ENCODE measurements at regions not wholly inside any gene's neighbourhood (a gene's known extent, or its start where the extent isn't known, plus 50 kb on each side); places are given as distances from the start of the nearest gene placed in this dataset.
"Not testable (repeated sequence)": the region's sequence is repeated elsewhere in the genome, so short reads cannot be mapped to it uniquely, and the experiment has no call there.

DNA sequence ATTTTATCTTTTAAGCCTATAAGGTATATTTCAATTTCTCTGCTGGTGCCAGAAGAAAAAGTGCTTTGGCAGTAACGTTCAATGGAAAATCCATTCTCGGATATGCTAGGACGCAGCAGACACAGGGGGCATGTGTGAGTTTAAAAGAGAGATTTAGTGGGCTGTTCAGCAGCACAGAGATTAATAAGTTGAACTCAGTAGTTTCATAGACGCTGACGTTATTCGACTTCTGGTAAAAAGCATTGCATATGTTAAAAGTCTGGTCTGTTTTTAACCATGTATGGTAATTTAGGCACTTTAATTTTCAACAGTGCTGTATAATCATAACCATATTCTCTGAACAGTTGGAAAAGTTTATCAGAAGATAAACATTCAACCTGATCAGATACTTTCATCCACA lies 99.6 kb downstream of the ATP6V1G3 start:
- DNase-seq (ENCODE audit: low spot score in 2 of 2) (no peak), ATAC-seq (no peak)
- H3K27ac Mint-ChIP-seq = no peak overlapping the region
- no peaks in the 10 kb centered on the region for H3K9me3 Mint-ChIP-seq
- no peaks in the 10 kb centered on the region for H3K36me3 Mint-ChIP-seq
- H3K4me3 Mint-ChIP-seq = no peak overlapping the region
- H3K4me1 Mint-ChIP-seq = no peaks in the 10 kb centered on the region

DNA sequence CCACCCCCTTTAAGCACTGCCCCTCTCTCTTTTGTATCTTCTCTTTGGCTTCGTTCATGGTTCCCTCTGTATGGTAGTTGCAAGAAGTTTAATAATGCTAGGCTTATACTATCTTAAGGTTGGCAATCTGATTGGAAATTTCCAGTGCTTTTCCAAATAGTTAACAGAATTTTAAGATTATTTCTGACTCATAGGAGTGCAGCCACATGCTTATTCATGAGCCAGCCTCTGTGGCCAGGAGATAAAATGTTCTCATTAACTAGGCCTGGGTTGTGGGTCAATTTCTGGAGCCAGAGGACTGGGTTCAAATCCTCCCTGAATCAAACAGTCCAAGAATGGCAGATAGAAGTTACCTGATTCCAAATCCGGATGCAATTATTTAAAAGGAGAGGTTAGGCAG lies 103.1 kb downstream of the ATP6V1G3 start:
- ATAC-seq = no peak
- no peak overlapping the region for H3K27ac Mint-ChIP-seq
- no peaks in the 10 kb centered on the region for H3K4me1 Mint-ChIP-seq
- peaks cover 5% of the 10 kb centered on the region for H3K9me3 Mint-ChIP-seq
- H3K36me3 Mint-ChIP-seq = no peaks in the 10 kb centered on the region
- no peak overlapping the region for H3K4me3 Mint-ChIP-seq
- no peak for DNase-seq (ENCODE audit: low spot score in 2 of 2)

GRCh38 chr1:198436276-198436675 lies 104.2 kb downstream of the ATP6V1G3 start:
- DNase-seq (ENCODE audit: low spot score in 2 of 2) (no peak), ATAC-seq (no peak)
- Mint-ChIP-seq H3K36me3 (no peaks in the 10 kb centered on the region), H3K4me1 (no peaks in the 10 kb centered on the region), H3K9me3 (peaks cover 9% of the 10 kb centered on the region), H3K27ac (no peak overlapping the region), H3K4me3 (no peak overlapping the region)

DNA sequence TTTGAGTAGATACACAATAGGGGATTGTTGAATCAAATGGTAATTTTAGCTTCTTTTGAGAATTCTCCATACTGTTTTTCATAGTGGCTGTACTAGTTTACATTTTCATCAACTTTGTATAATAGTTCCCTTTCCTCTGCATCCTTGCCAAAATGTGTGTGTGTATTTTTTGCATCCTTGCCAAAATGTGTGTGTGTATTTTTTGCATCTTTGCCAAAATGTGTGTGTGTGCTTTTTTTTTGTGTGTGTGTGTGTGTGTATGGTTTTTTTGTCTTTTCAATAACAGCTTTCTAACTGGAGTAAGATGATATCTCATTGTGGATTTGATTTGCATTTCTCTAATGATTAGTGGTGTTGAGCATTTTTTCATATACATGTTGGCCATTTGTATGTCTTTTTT lies 105.4 kb downstream of the ATP6V1G3 start:
- no peaks in the 10 kb centered on the region for H3K36me3 Mint-ChIP-seq
- H3K9me3 Mint-ChIP-seq = peaks cover 13% of the 10 kb centered on the region
- H3K4me1 Mint-ChIP-seq = no peaks in the 10 kb centered on the region
- no peak overlapping the region for H3K4me3 Mint-ChIP-seq
- DNase-seq (ENCODE audit: low spot score in 2 of 2) = no peak
- ATAC-seq = no peak
- H3K27ac Mint-ChIP-seq = no peak overlapping the region

GRCh38 chr1:198424441-198424840 lies 116.0 kb downstream of the ATP6V1G3 start:
- no peaks in the 10 kb centered on the region for H3K9me3 Mint-ChIP-seq
- DNase-seq (ENCODE audit: low spot score in 2 of 2) = no peak

DNA sequence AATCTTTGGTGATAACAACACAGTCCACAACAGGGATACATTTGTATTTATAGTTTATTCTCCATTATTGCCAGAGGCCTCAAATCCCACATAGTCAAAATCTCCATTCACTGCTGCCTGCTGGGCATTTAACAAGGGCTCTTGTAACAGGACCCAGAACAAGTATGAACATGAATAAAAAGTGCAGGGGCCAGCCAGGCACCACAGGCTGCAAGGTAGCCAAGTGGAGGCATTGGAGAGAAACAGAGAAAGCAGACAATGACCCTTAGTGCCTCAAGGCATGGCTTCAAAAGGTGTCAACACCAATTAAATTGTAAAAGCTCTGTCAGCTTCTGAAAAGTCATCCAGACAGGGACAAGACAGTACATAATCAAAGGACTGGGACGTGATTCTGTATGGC lies 116.8 kb downstream of the ATP6V1G3 start:
- H3K4me1 Mint-ChIP-seq = no peaks in the 10 kb centered on the region
- H3K9me3 Mint-ChIP-seq = no peaks in the 10 kb centered on the region
- no peak overlapping the region for H3K4me3 Mint-ChIP-seq
- no peak for DNase-seq (ENCODE audit: low spot score in 2 of 2)
- no peaks in the 10 kb centered on the region for H3K36me3 Mint-ChIP-seq
- no peak for ATAC-seq
- no peak overlapping the region for H3K27ac Mint-ChIP-seq

More at GRCh38 chr1:198424441-198424840, 116.0 kb downstream of the ATP6V1G3 start:
- Mint-ChIP-seq H3K4me3 (no peak overlapping the region), H3K4me1 (no peaks in the 10 kb centered on the region), H3K36me3 (no peaks in the 10 kb centered on the region), H3K27ac (no peak overlapping the region)
- ATAC-seq = no peak

DNA sequence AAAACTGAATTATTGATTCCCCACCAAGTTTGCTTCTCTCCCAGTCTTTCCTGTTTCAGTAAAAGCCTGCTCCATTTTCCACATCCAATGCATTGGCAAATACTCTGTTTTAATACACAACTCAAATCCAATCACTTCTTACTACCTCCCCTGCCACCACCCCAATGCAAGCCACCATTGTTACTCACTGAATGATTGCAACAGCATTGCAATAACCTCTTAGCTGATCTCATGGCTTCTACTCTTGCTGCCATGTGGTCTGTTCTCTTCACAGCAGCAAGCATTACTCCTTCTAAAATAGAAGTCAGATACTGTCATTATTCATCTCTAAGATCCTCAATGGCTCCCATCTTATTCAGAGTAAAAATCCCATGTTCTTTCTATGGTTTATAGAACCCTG lies 123.4 kb downstream of the ATP6V1G3 start:
- Mint-ChIP-seq H3K36me3 (no peaks in the 10 kb centered on the region), H3K27ac (no peak overlapping the region), H3K4me3 (no peak overlapping the region), H3K9me3 (peaks cover 3% of the 10 kb centered on the region), H3K4me1 (no peaks in the 10 kb centered on the region)
- ATAC-seq (no peak), DNase-seq (ENCODE audit: low spot score in 2 of 2) (no peak)

DNA sequence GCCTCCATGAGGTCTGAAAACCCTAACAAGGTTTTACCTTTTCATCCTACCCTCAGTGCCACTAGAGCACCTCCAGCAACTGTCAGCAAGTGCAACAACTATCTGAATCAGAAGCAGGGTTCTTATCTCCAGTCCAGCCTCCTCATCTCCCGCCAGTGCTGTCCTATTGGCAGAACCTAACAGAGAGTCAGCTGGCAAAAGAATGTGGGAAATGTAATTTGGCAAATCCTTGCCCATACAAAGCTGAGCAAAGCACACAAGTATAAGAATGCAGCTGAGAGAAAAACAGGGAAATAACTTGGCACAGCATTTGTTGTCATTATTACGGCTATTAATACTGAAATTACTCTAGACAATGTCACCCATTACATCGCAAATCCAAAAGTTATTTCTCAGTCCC lies 124.2 kb downstream of the ATP6V1G3 start:
- H3K36me3 Mint-ChIP-seq = no peaks in the 10 kb centered on the region
- peaks cover 3% of the 10 kb centered on the region for H3K9me3 Mint-ChIP-seq
- H3K4me1 Mint-ChIP-seq = no peaks in the 10 kb centered on the region
- H3K27ac Mint-ChIP-seq = no peak overlapping the region
- DNase-seq (ENCODE audit: low spot score in 2 of 2) (no peak), ATAC-seq (no peak)
- H3K4me3 Mint-ChIP-seq = no peak overlapping the region

- no peaks in the 10 kb centered on the region for H3K36me3 Mint-ChIP-seq
- ATAC-seq (no peak), DNase-seq (ENCODE audit: low spot score in 2 of 2) (no peak)
- H3K4me3 Mint-ChIP-seq = no peak overlapping the region
- peaks cover 5% of the 10 kb centered on the region for H3K9me3 Mint-ChIP-seq
- H3K4me1 Mint-ChIP-seq = no peaks in the 10 kb centered on the region
- no peak overlapping the region for H3K27ac Mint-ChIP-seq
Measured at GRCh38 chr1:198411240-198411639, 129.2 kb downstream of the ATP6V1G3 start.

GRCh38 chr1:198408716-198409115 lies 131.8 kb downstream of the ATP6V1G3 start:
- no peaks in the 10 kb centered on the region for H3K36me3 Mint-ChIP-seq
- H3K4me3 Mint-ChIP-seq = no peak overlapping the region

GRCh38 chr1:198404632-198405031 lies 135.8 kb downstream of the ATP6V1G3 start:
- DNase-seq (ENCODE audit: low spot score in 2 of 2); H3K36me3 Mint-ChIP-seq; ATAC-seq; H3K4me1 Mint-ChIP-seq; H3K27ac Mint-ChIP-seq; H3K4me3 Mint-ChIP-seq; H3K9me3 Mint-ChIP-seq: not testable (repeated sequence)

More at GRCh38 chr1:198408716-198409115, 131.8 kb downstream of the ATP6V1G3 start:
- no peak for ATAC-seq
- no peak overlapping the region for H3K27ac Mint-ChIP-seq
- peaks cover 5% of the 10 kb centered on the region for H3K9me3 Mint-ChIP-seq
- H3K4me1 Mint-ChIP-seq = no peaks in the 10 kb centered on the region
- DNase-seq (ENCODE audit: low spot score in 2 of 2) = no peak

- no peak for DNase-seq (ENCODE audit: low spot score in 2 of 2)
- H3K4me3 Mint-ChIP-seq = no peak overlapping the region
Measured at GRCh38 chr1:198400063-198400462, 140.4 kb downstream of the ATP6V1G3 start.

GRCh38 chr1:198399452-198399851 lies 141.0 kb downstream of the ATP6V1G3 start:
- no peaks in the 10 kb centered on the region for H3K36me3 Mint-ChIP-seq

More at GRCh38 chr1:198400063-198400462, 140.4 kb downstream of the ATP6V1G3 start:
- no peaks in the 10 kb centered on the region for H3K9me3 Mint-ChIP-seq
- H3K4me1 Mint-ChIP-seq = no peaks in the 10 kb centered on the region
- no peak overlapping the region for H3K27ac Mint-ChIP-seq
- ATAC-seq = no peak
- H3K36me3 Mint-ChIP-seq = no peaks in the 10 kb centered on the region

GRCh38 chr1:198397208-198397808 lies 143.2 kb downstream of the ATP6V1G3 start:
- H3K27ac Mint-ChIP-seq = no peak overlapping the region
- ATAC-seq (no peak), DNase-seq (ENCODE audit: low spot score in 2 of 2) (no peak)
- no peak overlapping the region for H3K4me3 Mint-ChIP-seq
- no peaks in the 10 kb centered on the region for H3K9me3 Mint-ChIP-seq
- no peaks in the 10 kb centered on the region for H3K4me1 Mint-ChIP-seq
- H3K36me3 Mint-ChIP-seq = no peaks in the 10 kb centered on the region

More at GRCh38 chr1:198399452-198399851, 141.0 kb downstream of the ATP6V1G3 start:
- H3K27ac Mint-ChIP-seq = no peak overlapping the region
- H3K4me3 Mint-ChIP-seq = no peak overlapping the region
- no peak for DNase-seq (ENCODE audit: low spot score in 2 of 2)
- no peaks in the 10 kb centered on the region for H3K9me3 Mint-ChIP-seq
- no peaks in the 10 kb centered on the region for H3K4me1 Mint-ChIP-seq
- ATAC-seq = no peak

GRCh38 chr1:198391393-198392020 lies 149.0 kb downstream of the ATP6V1G3 start:
- Mint-ChIP-seq H3K4me3 (no peak overlapping the region), H3K27ac (no peak overlapping the region), H3K4me1 (no peaks in the 10 kb centered on the region), H3K9me3 (no peaks in the 10 kb centered on the region), H3K36me3 (no peaks in the 10 kb centered on the region)
- DNase-seq (ENCODE audit: low spot score in 2 of 2) = no peak
- no peak for ATAC-seq

- H3K4me3 Mint-ChIP-seq = no peak overlapping the region
- H3K36me3 Mint-ChIP-seq = no peaks in the 10 kb centered on the region
- H3K27ac Mint-ChIP-seq = no peak overlapping the region
- ATAC-seq (no peak), DNase-seq (ENCODE audit: low spot score in 2 of 2) (no peak)
- no peaks in the 10 kb centered on the region for H3K4me1 Mint-ChIP-seq
- H3K9me3 Mint-ChIP-seq = no peaks in the 10 kb centered on the region
Measured at GRCh38 chr1:198387587-198387986, 152.9 kb downstream of the ATP6V1G3 start.

All from stimulated activated effector memory CD8-positive, alpha-beta T cell treated with anti-CD3 and anti-CD28 coated beads, Interleukin-12 subunit alpha, Interleukin-12 subunit beta, amount 100 ng/mL, for 72 hours (primary cell).